GM21529 (cell line): ENCODE measurements at regions not wholly inside any gene's neighbourhood (a gene's known extent, or its start where the extent isn't known, plus 50 kb on each side); places are given as distances from the start of the nearest gene placed in this dataset.

Experiments
- ATAC-seq: cut with Tn5 transposase; IDR thresholded peaks from one replicate; pipeline ENCODE4 v1.9.1; 2021; ENCODE audit not compliant: unreplicated experiment

- ATAC-seq = no peak
Observed at GRCh38 chr5:91441082-91441481, 58.0 kb upstream of the ARRDC3 start.

GRCh38 chr5:91438871-91439270, 55.8 kb upstream of the ARRDC3 start:
- ATAC-seq = no peak

- no peak for ATAC-seq
Observed at GRCh38 chr5:91436241-91436640, 53.1 kb upstream of the ARRDC3 start.

- no peak for ATAC-seq
Observed at GRCh38 chr5:91434348-91434747, 51.2 kb upstream of the ARRDC3 start.

GRCh38 chr5:91433861-91434260, 50.7 kb upstream of the ARRDC3 start:
- ATAC-seq = no peak
